ENCODE measurements at regions not wholly inside any gene's neighbourhood (a gene's known extent, or its start where the extent isn't known, plus 50 kb on each side); places are given as distances from the start of the nearest gene placed in this dataset.

DNA sequence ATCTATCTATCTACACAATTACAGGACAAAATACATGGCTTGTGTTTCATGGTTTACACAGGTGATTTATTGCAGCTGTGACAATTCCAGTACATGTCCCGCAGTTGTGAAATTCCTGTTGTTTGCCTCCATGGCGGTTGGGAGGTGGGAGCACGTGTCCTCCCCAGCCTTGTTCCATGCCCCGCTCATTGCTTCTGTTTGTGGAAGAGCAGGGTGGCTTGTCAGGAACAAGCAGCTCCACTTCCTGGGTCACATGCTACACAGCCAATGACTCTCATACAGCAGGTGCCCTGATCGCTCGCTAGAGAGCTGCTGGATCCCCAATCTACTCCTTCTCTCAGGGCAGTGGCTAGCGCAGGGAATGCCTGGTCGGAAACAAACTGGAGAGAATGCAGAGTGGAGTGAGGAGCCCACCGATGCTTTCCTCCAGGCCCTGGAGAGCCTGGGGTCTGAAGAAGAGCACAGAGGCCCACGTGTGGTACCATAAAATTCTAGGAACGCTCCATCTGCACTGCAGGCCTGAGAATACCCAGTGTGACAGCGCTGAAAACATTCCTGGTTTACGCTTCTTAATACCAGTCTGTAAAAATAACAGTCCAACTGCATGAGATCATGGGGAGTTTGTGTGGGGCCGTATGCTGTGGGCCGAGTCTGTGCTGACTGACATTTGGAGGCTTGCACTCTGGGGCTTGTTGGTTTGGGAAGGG lies 270.6 kb upstream of the RGMA start:
- TF ChIP-seq, protein P1, sequence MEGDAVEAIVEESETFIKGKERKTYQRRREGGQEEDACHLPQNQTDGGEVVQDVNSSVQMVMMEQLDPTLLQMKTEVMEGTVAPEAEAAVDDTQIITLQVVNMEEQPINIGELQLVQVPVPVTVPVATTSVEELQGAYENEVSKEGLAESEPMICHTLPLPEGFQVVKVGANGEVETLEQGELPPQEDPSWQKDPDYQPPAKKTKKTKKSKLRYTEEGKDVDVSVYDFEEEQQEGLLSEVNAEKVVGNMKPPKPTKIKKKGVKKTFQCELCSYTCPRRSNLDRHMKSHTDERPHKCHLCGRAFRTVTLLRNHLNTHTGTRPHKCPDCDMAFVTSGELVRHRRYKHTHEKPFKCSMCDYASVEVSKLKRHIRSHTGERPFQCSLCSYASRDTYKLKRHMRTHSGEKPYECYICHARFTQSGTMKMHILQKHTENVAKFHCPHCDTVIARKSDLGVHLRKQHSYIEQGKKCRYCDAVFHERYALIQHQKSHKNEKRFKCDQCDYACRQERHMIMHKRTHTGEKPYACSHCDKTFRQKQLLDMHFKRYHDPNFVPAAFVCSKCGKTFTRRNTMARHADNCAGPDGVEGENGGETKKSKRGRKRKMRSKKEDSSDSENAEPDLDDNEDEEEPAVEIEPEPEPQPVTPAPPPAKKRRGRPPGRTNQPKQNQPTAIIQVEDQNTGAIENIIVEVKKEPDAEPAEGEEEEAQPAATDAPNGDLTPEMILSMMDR (IDR thresholded peaks at IDR 0.05; ENCODE audit: control extremely low read depth in 1 of 3, insufficient read depth in 1 of 3, low read depth in 1 of 3, low read length in 3 of 3) = no peak
- TF ChIP-seq RFX5 (IDR thresholded peaks at IDR 0.05; ENCODE audit: borderline replicate concordance, low read depth, low read length) (no peak), SP1 (IDR thresholded peaks at IDR 0.05; ENCODE audit: low read depth, low read length) (no peak), RAD21 (IDR thresholded peaks at IDR 0.05 in 1 of 2, conservative IDR thresholded peaks at IDR 0.05 in 1 of 2; ENCODE audit: low read depth in 2 of 2, low read length in 2 of 2) (no peak), TBP (IDR thresholded peaks at IDR 0.05; ENCODE audit: low read depth, low read length) (no peak), PHF8 (conservative IDR thresholded peaks at IDR 0.05; ENCODE audit: low read depth, low read length) (no peak), EP300 (IDR thresholded peaks at IDR 0.05; ENCODE audit: borderline replicate concordance in 1 of 2, low read depth in 2 of 2, low read length in 2 of 2) (no peak)
- TF ChIP-seq, protein P2, sequence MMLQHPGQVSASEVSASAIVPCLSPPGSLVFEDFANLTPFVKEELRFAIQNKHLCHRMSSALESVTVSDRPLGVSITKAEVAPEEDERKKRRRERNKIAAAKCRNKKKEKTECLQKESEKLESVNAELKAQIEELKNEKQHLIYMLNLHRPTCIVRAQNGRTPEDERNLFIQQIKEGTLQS (IDR thresholded peaks at IDR 0.05; ENCODE audit: insufficient read depth, low read depth, low read length) = no peak

Data from H1 (cell line).